Caco-2 (cell line): ENCODE measurements at regions not wholly inside any gene's neighbourhood (a gene's known extent, or its start where the extent isn't known, plus 50 kb on each side); places are given as distances from the start of the nearest gene placed in this dataset.
A peak's percentile ranks its signal among the peaks of the same experiment; 100 is the strongest.

Experiments
- BruUV-seq: library from RNA; stranded (reverse); fragments of 400-500 nt; replicated peaks from 2 replicates; lab custom pipeline; 2021; lab: Mats Ljungman, UMichigan
- CTCF ChIA-PET: fragments of 300-600 bp; sonication (Branson Sonifier 250); formaldehyde crosslinking; loops from one replicate; lab custom pipeline; 2022; ENCODE audit warnings: antibody characterized with exemption; lab: Charles Lee
- POLR2A ChIA-PET: fragments of 300-600 bp; sonication (Branson Sonifier 250); formaldehyde crosslinking; loops from one replicate; lab custom pipeline; 2022; ENCODE audit warnings: antibody characterized with exemption; lab: Charles Lee
- DNase-seq, 2 experiments: peaks; one replicate each; pipeline versions ENCODE4 v3.0.0 to v3.0.0-alpha.2; 2020 to 2022
- H3K27me3 ChIP-seq: replicated peaks from 2 replicates; pipeline ENCODE4 v1.6.0; 2011; ENCODE audit warnings: low read length; ENCODE audit not compliant: control insufficient read depth, insufficient read depth
- H3K36me3 ChIP-seq: 2 replicates; pipeline ENCODE4 v1.5.1; 2011; ENCODE audit warnings: low read length; ENCODE audit not compliant: control insufficient read depth, insufficient read depth
- H3K4me1 ChIP-seq: fragments of 250-450 bp; sonication (Bioruptor Pico); 2 replicates; pipeline ENCODE4 v1.5.1; 2020; ENCODE audit warnings: mild to moderate bottlenecking
- H3K4me3 ChIP-seq: 2 replicates; pipeline ENCODE4 v1.5.1; 2011; ENCODE audit warnings: low read depth, mild to moderate bottlenecking, control low read depth, low read length
- H3K9me3 ChIP-seq: fragments of 250-450 bp; sonication (Bioruptor Pico); 2 replicates; pipeline ENCODE4 v1.5.1; 2020; ENCODE audit warnings: mild to moderate bottlenecking, moderate library complexity
- H3K27ac Mint-ChIP-seq: one replicate; pipeline ENCODE4 v1.8.0; 2022; ENCODE audit warnings: mixed read lengths; ENCODE audit not compliant: unreplicated experiment
- H3K27me3 Mint-ChIP-seq: one replicate; pipeline ENCODE4 v1.8.0; 2022; ENCODE audit warnings: mixed read lengths; ENCODE audit not compliant: insufficient read depth, unreplicated experiment
- H3K36me3 Mint-ChIP-seq: one replicate; pipeline ENCODE4 v1.8.0; 2022; ENCODE audit warnings: mild to moderate bottlenecking, mixed read lengths; ENCODE audit not compliant: insufficient read depth, unreplicated experiment
- H3K4me1 Mint-ChIP-seq: one replicate; pipeline ENCODE4 v1.8.0; 2022; ENCODE audit warnings: low read depth, mixed read lengths; ENCODE audit not compliant: unreplicated experiment
- H3K4me3 Mint-ChIP-seq: one replicate; pipeline ENCODE4 v1.8.0; 2022; ENCODE audit warnings: mild to moderate bottlenecking, moderate library complexity, mixed read lengths; ENCODE audit not compliant: unreplicated experiment
- H3K9me3 Mint-ChIP-seq: one replicate; pipeline ENCODE4 v1.8.0; 2022; ENCODE audit warnings: mixed read lengths; ENCODE audit not compliant: unreplicated experiment
- CTCF ChIP-seq, 2 experiments: fragments of 200-600 bp in 1 of 2; IDR thresholded peaks; 1 replicate in 1 of 2; 2 replicates in 1 of 2; pipeline versions ENCODE4 v1.5.1 to v1.8.0; 2011 to 2022; ENCODE audit warnings: antibody characterized with exemption in 1 of 2, control low read depth in 1 of 2, inconsistent platforms in 1 of 2, low read depth in 1 of 2, low read length in 1 of 2, mild to moderate bottlenecking in 1 of 2, moderate library complexity in 1 of 2; ENCODE audit not compliant: insufficient read depth in 1 of 2, severe bottlenecking in 1 of 2, unreplicated experiment in 1 of 2
- intact Hi-C: fragments of 100-400 bp; cut with micrococcal nuclease; formaldehyde crosslinking; loops from one replicate; pipeline ENCODE4 v1.10.0; 2022; ENCODE audit not compliant: unreplicated experiment

- Histone ChIP-seq H3K4me1 (peaks cover 32% of the 10 kb centered on the region), H3K4me3 (no peak overlapping the region), H3K9me3 (no peaks in the 10 kb centered on the region), H3K27me3 (no peaks in the 10 kb centered on the region), H3K36me3 (no peaks in the 10 kb centered on the region)
- Mint-ChIP-seq H3K9me3 (no peaks in the 10 kb centered on the region), H3K36me3 (peaks cover 7% of the 10 kb centered on the region), H3K27me3 (no peaks in the 10 kb centered on the region), H3K27ac (peak overlapping the region; percentile 88), H3K4me3 (no peak overlapping the region), H3K4me1 (peaks cover 17% of the 10 kb centered on the region)
- ChIA-PET CTCF (no interaction called here), POLR2A (no interaction called here)
- TF ChIP-seq CTCF (IDR thresholded peaks at IDR 0.05; ENCODE audit: insufficient read depth in 1 of 2, low read depth in 1 of 2, low read length in 1 of 2, severe bottlenecking in 1 of 2, unreplicated experiment in 1 of 2): no peak
- intact Hi-C loops: no loop called here
- BruUV-seq: no TSS peak
- DNase-seq: no peak
Measured at GRCh38 chr5:143660625-143661024, 151.3 kb upstream of the HMHB1 start.

- BruUV-seq: no TSS peak
- H3K36me3 Mint-ChIP-seq: peaks cover 7% of the 10 kb centered on the region
- TF ChIP-seq CTCF (IDR thresholded peaks at IDR 0.05; ENCODE audit: insufficient read depth in 1 of 2, low read depth in 1 of 2, low read length in 1 of 2, severe bottlenecking in 1 of 2, unreplicated experiment in 1 of 2): no peak
- no peaks in the 10 kb centered on the region for H3K9me3 Mint-ChIP-seq
- H3K4me1 Mint-ChIP-seq: peaks cover 17% of the 10 kb centered on the region
- no peaks in the 10 kb centered on the region for H3K36me3 ChIP-seq
- no peaks in the 10 kb centered on the region for H3K27me3 Mint-ChIP-seq
- H3K4me1 ChIP-seq: peaks cover 32% of the 10 kb centered on the region
- peak overlapping the region; percentile 30 for H3K4me3 Mint-ChIP-seq
- no peaks in the 10 kb centered on the region for H3K27me3 ChIP-seq
- DNase-seq: peak; percentile 40 to 73
- POLR2A ChIA-PET: interaction anchor here (0.6 to 0.8 kb wide), 4 partner anchors 14 to 1333 kb away, joined by 3 read pairs; no protein-coding TSS in a partner anchor
- H3K4me3 ChIP-seq: no peak overlapping the region
- CTCF ChIA-PET: no interaction called here
- peak overlapping the region; percentile 88 for H3K27ac Mint-ChIP-seq
- H3K9me3 ChIP-seq: no peaks in the 10 kb centered on the region
- intact Hi-C loops: loop anchor here (1.0 kb wide), 8 partner anchors 15 to 241 kb away; no protein-coding TSS in a partner anchor
Measured at GRCh38 chr5:143659599-143660238, 152.2 kb upstream of the HMHB1 start.

GRCh38 chr5:143658956-143659355, 153.0 kb upstream of the HMHB1 start:
- Mint-ChIP-seq H3K36me3 (peaks cover 7% of the 10 kb centered on the region), H3K4me1 (peaks cover 17% of the 10 kb centered on the region)
- CTCF ChIA-PET: no interaction called here

More at GRCh38 chr5:143658956-143659355, 153.0 kb upstream of the HMHB1 start:
- H3K4me1 ChIP-seq: peaks cover 32% of the 10 kb centered on the region
- no peak overlapping the region for H3K4me3 ChIP-seq
- H3K36me3 ChIP-seq: no peaks in the 10 kb centered on the region
- H3K27ac Mint-ChIP-seq: peak overlapping the region; percentile 88
- peaks cover 3% of the 10 kb centered on the region; the same call in 1 of the 2 replicates for H3K9me3 ChIP-seq
- no peaks in the 10 kb centered on the region for H3K27me3 ChIP-seq
- TF ChIP-seq CTCF (IDR thresholded peaks at IDR 0.05; ENCODE audit: insufficient read depth in 1 of 2, low read depth in 1 of 2, low read length in 1 of 2, severe bottlenecking in 1 of 2, unreplicated experiment in 1 of 2): no peak
- DNase-seq: no peak
- H3K9me3 Mint-ChIP-seq: peaks cover 2% of the 10 kb centered on the region
- intact Hi-C loops: loop anchor here (1.0 kb wide), 8 partner anchors 15 to 241 kb away; no protein-coding TSS in a partner anchor
- BruUV-seq: no TSS peak
- H3K4me3 Mint-ChIP-seq: no peak overlapping the region
- no peaks in the 10 kb centered on the region for H3K27me3 Mint-ChIP-seq
- POLR2A ChIA-PET: interaction anchor here (0.6 to 0.8 kb wide), 3 partner anchors 15 to 1333 kb away, joined by 3 read pairs; no protein-coding TSS in a partner anchor
